ENCODE measurements at regions not wholly inside any gene's neighbourhood (a gene's known extent, or its start where the extent isn't known, plus 50 kb on each side); places are given as distances from the start of the nearest gene placed in this dataset.

- Histone ChIP-seq H3K79me2 (ENCODE audit: insufficient read depth, low read length) (no peaks in the 10 kb centered on the region), H3K36me3 (replicated peaks in 1 of 2; ENCODE audit: control insufficient read depth in 1 of 2, insufficient read depth in 2 of 2, low read length in 2 of 2) (no peaks in the 10 kb centered on the region), H3K9me3 (replicated peaks in 1 of 2; ENCODE audit: control insufficient read depth in 1 of 2, insufficient read depth in 1 of 2, low read length in 2 of 2) (peaks cover 0 to 3% of the 10 kb centered on the region in 2 donors), H3K4me3 (replicated peaks in 1 of 3; ENCODE audit: low read depth in 2 of 3, low read length in 3 of 3) (no peak overlapping the region), H3K27ac (ENCODE audit: low read depth in 1 of 2, low read length in 2 of 2) (no peak overlapping the region), H3K4me1 (ENCODE audit: control insufficient read depth in 1 of 2, insufficient read depth in 2 of 2, low read length in 2 of 2) (no peaks in the 10 kb centered on the region), H4K20me1 (ENCODE audit: insufficient read depth, low read length) (no peaks in the 10 kb centered on the region), H3K4me2 (replicated peaks; ENCODE audit: extremely low read depth, low read length, poor library complexity, severe bottlenecking) (no peak overlapping the region), H3K27me3 (ENCODE audit: control insufficient read depth in 2 of 2, insufficient read depth in 2 of 2, low read length in 2 of 2) (no peaks in the 10 kb centered on the region), H3K9ac (ENCODE audit: insufficient read depth, low read length, poor library complexity, severe bottlenecking) (no peak overlapping the region), H2AFZ (ENCODE audit: insufficient read depth, low read depth, low read length, poor library complexity, severe bottlenecking) (no peak overlapping the region)
- no peak overlapping the region for H3K4me3 Mint-ChIP-seq
- intact Hi-C loops (cut with micrococcal nuclease): no loop called here
- H3K27me3 Mint-ChIP-seq (ENCODE audit: low read depth in 3 of 3): peaks cover 0 to 3% (median 1%) of the 10 kb centered on the region in 3 donors
- H3K4me1 Mint-ChIP-seq: no peaks in the 10 kb centered on the region
- DNase-seq: no peak
- no peaks in the 10 kb centered on the region for H3K36me3 Mint-ChIP-seq
- H3K27ac Mint-ChIP-seq: no peak overlapping the region
- WGBS (ENCODE audit: insufficient coverage): 96% methylated on average over 5 of the region's 5 CpGs
- H3K9me3 Mint-ChIP-seq: peaks cover 0 to 18% (median 2%) of the 10 kb centered on the region in 7 donors
- no peak for TF ChIP-seq CTCF (IDR thresholded peaks at IDR 0.05)
These were observed 231.4 kb upstream of the RGPD4 start for GRCh38 chr2:107595285-107595684.

GRCh38 chr2:107595749-107596148 is 230.9 kb upstream of the RGPD4 start:
- TF ChIP-seq CTCF (IDR thresholded peaks at IDR 0.05): no peak
- H3K36me3 Mint-ChIP-seq: no peaks in the 10 kb centered on the region
- H3K4me2 ChIP-seq (replicated peaks; ENCODE audit: extremely low read depth, low read length, poor library complexity, severe bottlenecking): no peak overlapping the region

More at GRCh38 chr2:107595749-107596148, 230.9 kb upstream of the RGPD4 start:
- H3K9ac ChIP-seq (ENCODE audit: insufficient read depth, low read length, poor library complexity, severe bottlenecking): no peak overlapping the region
- 81% methylated on average over 3 of the region's 4 CpGs for WGBS (ENCODE audit: insufficient coverage)
- H3K9me3 Mint-ChIP-seq: peaks cover 0 to 18% (median 2%) of the 10 kb centered on the region in 7 donors
- H3K27me3 Mint-ChIP-seq (ENCODE audit: low read depth in 3 of 3): peaks cover 0 to 3% (median 1%) of the 10 kb centered on the region in 3 donors
- H2AFZ ChIP-seq (ENCODE audit: insufficient read depth, low read depth, low read length, poor library complexity, severe bottlenecking): no peak overlapping the region
- no peak overlapping the region for H3K4me3 ChIP-seq (replicated peaks in 1 of 3; ENCODE audit: low read depth in 2 of 3, low read length in 3 of 3)
- H3K27ac Mint-ChIP-seq: no peak overlapping the region
- no peaks in the 10 kb centered on the region for H4K20me1 ChIP-seq (ENCODE audit: insufficient read depth, low read length)
- H3K27me3 ChIP-seq (ENCODE audit: control insufficient read depth in 2 of 2, insufficient read depth in 2 of 2, low read length in 2 of 2): no peaks in the 10 kb centered on the region
- no peaks in the 10 kb centered on the region for H3K36me3 ChIP-seq (replicated peaks in 1 of 2; ENCODE audit: control insufficient read depth in 1 of 2, insufficient read depth in 2 of 2, low read length in 2 of 2)
- H3K9me3 ChIP-seq (replicated peaks in 1 of 2; ENCODE audit: control insufficient read depth in 1 of 2, insufficient read depth in 1 of 2, low read length in 2 of 2): peaks cover 0 to 3% of the 10 kb centered on the region in 2 donors
- intact Hi-C loops (cut with micrococcal nuclease): no loop called here
- H3K4me1 ChIP-seq (ENCODE audit: control insufficient read depth in 1 of 2, insufficient read depth in 2 of 2, low read length in 2 of 2): no peaks in the 10 kb centered on the region
- H3K4me3 Mint-ChIP-seq: no peak overlapping the region
- no peaks in the 10 kb centered on the region for H3K4me1 Mint-ChIP-seq
- no peaks in the 10 kb centered on the region for H3K79me2 ChIP-seq (ENCODE audit: insufficient read depth, low read length)
- DNase-seq: no peak
- H3K27ac ChIP-seq (ENCODE audit: low read depth in 1 of 2, low read length in 2 of 2): no peak overlapping the region

Data from CD14-positive monocyte (primary cell).